Liver (tissue), 8 donors: ENCODE measurements at regions not wholly inside any gene's neighbourhood (a gene's known extent, or its start where the extent isn't known, plus 50 kb on each side); places are given as distances from the start of the nearest gene placed in this dataset.

Experiments
- DNase-seq: peaks from one replicate; pipeline ENCODE4 v3.0.0-alpha.2; 2017; ENCODE audit warnings: low spot score
- H3K27ac ChIP-seq, 2 donors: one replicate each; pipeline ENCODE4 v1.7.0; 2013; ENCODE audit warnings: inconsistent platforms in 2 of 2, low read length in 2 of 2, control low read depth in 1 of 2, low read depth in 1 of 2, mild to moderate bottlenecking in 1 of 2
- H3K27me3 ChIP-seq, 4 donors: one replicate each; pipeline versions ENCODE4 v1.6.1 to v1.7.0; 2013; ENCODE audit warnings: low read length in 3 of 4, inconsistent platforms in 1 of 4, mild to moderate bottlenecking in 1 of 4, moderate library complexity in 1 of 4; ENCODE audit not compliant: control insufficient read depth in 4 of 4, insufficient read depth in 4 of 4
- H3K36me3 ChIP-seq, 4 donors: one replicate each; pipeline versions ENCODE4 v1.6.1 to v1.7.0; 2013; ENCODE audit warnings: low read length in 3 of 4, mild to moderate bottlenecking in 3 of 4, low read depth in 1 of 4, moderate library complexity in 1 of 4; ENCODE audit not compliant: control insufficient read depth in 4 of 4, insufficient read depth in 3 of 4
- H3K4me1 ChIP-seq, 4 donors: one replicate each; pipeline versions ENCODE4 v1.6.1 to v1.7.0; 2013; ENCODE audit warnings: low read length in 3 of 4, mild to moderate bottlenecking in 3 of 4, moderate library complexity in 1 of 4; ENCODE audit not compliant: control insufficient read depth in 4 of 4, insufficient read depth in 4 of 4
- H3K4me3 ChIP-seq, 3 donors: one replicate each; pipeline versions ENCODE4 v1.6.1 to v1.7.0; 2013; ENCODE audit warnings: low read length in 3 of 3, control low read depth in 1 of 3, low read depth in 1 of 3, mild to moderate bottlenecking in 1 of 3
- H3K9ac ChIP-seq, 2 donors: one replicate each; pipeline ENCODE4 v1.7.0; 2013; ENCODE audit warnings: low read length in 2 of 2, mild to moderate bottlenecking in 2 of 2, moderate library complexity in 2 of 2, control low read depth in 1 of 2, low read depth in 1 of 2
- H3K9me3 ChIP-seq, 4 donors: one replicate each; pipeline versions ENCODE4 v1.6.1 to v1.7.0; 2013; ENCODE audit warnings: low read length in 3 of 4; ENCODE audit not compliant: control insufficient read depth in 4 of 4
- EGR1 ChIP-seq, 2 donors: IDR thresholded peaks; 2 replicates each; pipeline ENCODE4 v1.6.1; 2016 to 2018; ENCODE audit warnings: antibody characterized with exemption in 2 of 2, low read depth in 2 of 2
- FOXA1 ChIP-seq: IDR thresholded peaks from 2 replicates; pipeline ENCODE4 v1.6.1; 2016; ENCODE audit warnings: antibody characterized with exemption
- FOXA2 ChIP-seq: IDR thresholded peaks from 2 replicates; pipeline ENCODE4 v1.6.1; 2016; ENCODE audit warnings: antibody characterized with exemption
- GABPA ChIP-seq, 2 donors: IDR thresholded peaks in 1 of 2; conservative IDR thresholded peaks in 1 of 2; 2 replicates each; pipeline ENCODE4 v1.6.1; 2016; ENCODE audit warnings: antibody characterized with exemption in 2 of 2, mild to moderate bottlenecking in 1 of 2, moderate library complexity in 1 of 2
- HNF4A ChIP-seq, 2 donors: conservative IDR thresholded peaks; 2 replicates each; pipeline ENCODE4 v1.6.1; 2016; ENCODE audit warnings: antibody characterized with exemption in 2 of 2, mild to moderate bottlenecking in 2 of 2
- HNF4G ChIP-seq: IDR thresholded peaks from 2 replicates; pipeline ENCODE4 v1.6.1; 2016; ENCODE audit warnings: antibody characterized with exemption
- JUND ChIP-seq, 2 donors: IDR thresholded peaks; 2 replicates each; pipeline ENCODE4 v1.6.1; 2016; ENCODE audit warnings: antibody characterized with exemption in 2 of 2
- NR2F2 ChIP-seq: IDR thresholded peaks from 2 replicates; pipeline ENCODE4 v1.6.1; 2016; ENCODE audit warnings: antibody characterized with exemption
- RAD21 ChIP-seq, 2 donors: IDR thresholded peaks; 2 replicates each; pipeline ENCODE4 v1.6.1; 2016; ENCODE audit warnings: antibody characterized with exemption in 2 of 2, mild to moderate bottlenecking in 2 of 2
- RXRA ChIP-seq, 2 donors: IDR thresholded peaks; 2 replicates each; pipeline ENCODE4 v1.6.1; 2017 to 2018; ENCODE audit warnings: antibody characterized with exemption in 2 of 2, mild to moderate bottlenecking in 1 of 2
- SP1 ChIP-seq: IDR thresholded peaks from 2 replicates; pipeline ENCODE4 v1.6.1; 2018; ENCODE audit warnings: antibody characterized with exemption, mild to moderate bottlenecking
- YY1 ChIP-seq: IDR thresholded peaks from 2 replicates; pipeline ENCODE4 v1.6.1; 2016; ENCODE audit warnings: antibody characterized with exemption, mild to moderate bottlenecking
- WGBS: extraction: QIAGEN DNeasy Blood & Tissue Kit; methylation state at CpG from one replicate; pipeline ENCODE4 v1.1.7; 2013; 5-methylcytosine and 5-hydroxymethylcytosine counted together
- TF ChIP-seq, protein P1 (sequence below): IDR thresholded peaks from 2 replicates; pipeline ENCODE4 v1.6.1; 2016; ENCODE audit warnings: antibody characterized with exemption, mild to moderate bottlenecking
- TF ChIP-seq, protein P2 (sequence below): IDR thresholded peaks from 2 replicates; pipeline ENCODE4 v1.6.1; 2016; ENCODE audit warnings: antibody characterized with exemption
- TF ChIP-seq, protein P3 (sequence below): fragments of 150-350 bp; IDR thresholded peaks from 2 replicates; pipeline ENCODE4 v1.5.1; 2017; ENCODE audit warnings: improper control_type of control experiment, low read depth, low read length; ENCODE audit not compliant: missing input control
- TF ChIP-seq, protein P4 (sequence below): IDR thresholded peaks from 2 replicates; pipeline ENCODE4 v1.6.1; 2016; ENCODE audit warnings: antibody characterized with exemption
- TF ChIP-seq, protein P5 (sequence below): IDR thresholded peaks from 2 replicates; pipeline ENCODE4 v1.6.1; 2016; ENCODE audit warnings: antibody characterized with exemption
- donor health status: healthy.
- donor health status: healthy.
- donor health status: healthy.
- donor health status: healthy.
- donor health status: healthy.

DNA sequence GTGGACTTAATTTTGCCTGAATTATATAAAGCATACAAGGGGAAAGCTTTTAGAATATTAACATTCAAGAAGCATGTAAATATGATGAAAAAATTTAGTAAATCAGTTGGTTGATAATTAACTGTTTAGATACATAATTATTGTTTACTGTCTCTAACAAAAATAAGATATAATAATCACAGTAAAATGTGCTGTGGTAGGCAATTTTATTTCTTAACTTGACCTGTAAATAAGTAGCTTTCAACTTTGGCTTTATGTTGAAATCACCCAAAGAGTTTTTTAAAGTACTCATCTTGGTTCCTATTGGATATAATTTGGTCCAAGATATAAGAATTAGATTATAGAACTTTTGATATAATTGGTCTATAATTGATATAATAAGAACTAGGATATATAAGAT, 1374.5 kb downstream of the NSUN3 start:
- Histone ChIP-seq H3K9me3 (no peaks in the 10 kb centered on the region), H3K4me3 (no peak overlapping the region), H3K27ac (no peak overlapping the region), H3K36me3 (no peaks in the 10 kb centered on the region), H3K9ac (no peak overlapping the region), H3K4me1 (no peaks in the 10 kb centered on the region), H3K27me3 (no peaks in the 10 kb centered on the region)
- TF ChIP-seq, protein P1, sequence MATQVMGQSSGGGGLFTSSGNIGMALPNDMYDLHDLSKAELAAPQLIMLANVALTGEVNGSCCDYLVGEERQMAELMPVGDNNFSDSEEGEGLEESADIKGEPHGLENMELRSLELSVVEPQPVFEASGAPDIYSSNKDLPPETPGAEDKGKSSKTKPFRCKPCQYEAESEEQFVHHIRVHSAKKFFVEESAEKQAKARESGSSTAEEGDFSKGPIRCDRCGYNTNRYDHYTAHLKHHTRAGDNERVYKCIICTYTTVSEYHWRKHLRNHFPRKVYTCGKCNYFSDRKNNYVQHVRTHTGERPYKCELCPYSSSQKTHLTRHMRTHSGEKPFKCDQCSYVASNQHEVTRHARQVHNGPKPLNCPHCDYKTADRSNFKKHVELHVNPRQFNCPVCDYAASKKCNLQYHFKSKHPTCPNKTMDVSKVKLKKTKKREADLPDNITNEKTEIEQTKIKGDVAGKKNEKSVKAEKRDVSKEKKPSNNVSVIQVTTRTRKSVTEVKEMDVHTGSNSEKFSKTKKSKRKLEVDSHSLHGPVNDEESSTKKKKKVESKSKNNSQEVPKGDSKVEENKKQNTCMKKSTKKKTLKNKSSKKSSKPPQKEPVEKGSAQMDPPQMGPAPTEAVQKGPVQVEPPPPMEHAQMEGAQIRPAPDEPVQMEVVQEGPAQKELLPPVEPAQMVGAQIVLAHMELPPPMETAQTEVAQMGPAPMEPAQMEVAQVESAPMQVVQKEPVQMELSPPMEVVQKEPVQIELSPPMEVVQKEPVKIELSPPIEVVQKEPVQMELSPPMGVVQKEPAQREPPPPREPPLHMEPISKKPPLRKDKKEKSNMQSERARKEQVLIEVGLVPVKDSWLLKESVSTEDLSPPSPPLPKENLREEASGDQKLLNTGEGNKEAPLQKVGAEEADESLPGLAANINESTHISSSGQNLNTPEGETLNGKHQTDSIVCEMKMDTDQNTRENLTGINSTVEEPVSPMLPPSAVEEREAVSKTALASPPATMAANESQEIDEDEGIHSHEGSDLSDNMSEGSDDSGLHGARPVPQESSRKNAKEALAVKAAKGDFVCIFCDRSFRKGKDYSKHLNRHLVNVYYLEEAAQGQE: no peak
- TF ChIP-seq EGR1 (IDR thresholded peaks at IDR 0.05; ENCODE audit: low read depth in 2 of 2): no peak
- DNase-seq: no peak

DNA sequence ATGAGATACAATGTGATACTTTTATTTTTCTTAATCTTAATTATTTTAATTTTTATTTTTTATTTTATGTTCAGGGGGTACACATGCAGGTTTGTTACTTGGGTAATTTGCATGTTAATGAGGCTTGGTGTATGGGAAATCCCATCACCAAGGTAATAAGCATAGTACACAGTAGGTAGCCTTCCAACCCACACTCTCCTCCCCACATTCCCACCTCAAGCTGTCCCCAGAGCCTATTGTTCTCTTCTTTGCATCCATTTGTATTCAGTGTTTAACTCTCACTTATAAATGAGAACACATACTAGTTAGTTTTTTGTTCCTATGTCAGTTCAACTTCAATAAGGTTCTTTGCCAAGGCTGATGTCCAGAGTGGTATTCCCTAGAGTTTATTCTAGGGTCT, 1375.4 kb downstream of the NSUN3 start:
- Histone ChIP-seq H3K4me3 (no peak overlapping the region), H3K9ac (no peak overlapping the region), H3K36me3 (no peaks in the 10 kb centered on the region), H3K27ac (no peak overlapping the region), H3K9me3 (no peaks in the 10 kb centered on the region), H3K27me3 (no peaks in the 10 kb centered on the region), H3K4me1 (no peaks in the 10 kb centered on the region)
- TF ChIP-seq FOXA2 (no peak), EGR1 (IDR thresholded peaks at IDR 0.05; ENCODE audit: low read depth in 2 of 2) (no peak), GABPA (IDR thresholded peaks at IDR 0.05 in 1 of 2, conservative IDR thresholded peaks at IDR 0.05 in 1 of 2) (no peak), RAD21 (IDR thresholded peaks at IDR 0.05) (no peak), HNF4A (conservative IDR thresholded peaks at IDR 0.05) (no peak), FOXA1 (no peak), HNF4G (no peak), JUND (IDR thresholded peaks at IDR 0.05) (no peak)
- TF ChIP-seq, protein P2, sequence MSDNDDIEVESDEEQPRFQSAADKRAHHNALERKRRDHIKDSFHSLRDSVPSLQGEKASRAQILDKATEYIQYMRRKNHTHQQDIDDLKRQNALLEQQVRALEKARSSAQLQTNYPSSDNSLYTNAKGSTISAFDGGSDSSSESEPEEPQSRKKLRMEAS: no peak
- TF ChIP-seq, protein P3, sequence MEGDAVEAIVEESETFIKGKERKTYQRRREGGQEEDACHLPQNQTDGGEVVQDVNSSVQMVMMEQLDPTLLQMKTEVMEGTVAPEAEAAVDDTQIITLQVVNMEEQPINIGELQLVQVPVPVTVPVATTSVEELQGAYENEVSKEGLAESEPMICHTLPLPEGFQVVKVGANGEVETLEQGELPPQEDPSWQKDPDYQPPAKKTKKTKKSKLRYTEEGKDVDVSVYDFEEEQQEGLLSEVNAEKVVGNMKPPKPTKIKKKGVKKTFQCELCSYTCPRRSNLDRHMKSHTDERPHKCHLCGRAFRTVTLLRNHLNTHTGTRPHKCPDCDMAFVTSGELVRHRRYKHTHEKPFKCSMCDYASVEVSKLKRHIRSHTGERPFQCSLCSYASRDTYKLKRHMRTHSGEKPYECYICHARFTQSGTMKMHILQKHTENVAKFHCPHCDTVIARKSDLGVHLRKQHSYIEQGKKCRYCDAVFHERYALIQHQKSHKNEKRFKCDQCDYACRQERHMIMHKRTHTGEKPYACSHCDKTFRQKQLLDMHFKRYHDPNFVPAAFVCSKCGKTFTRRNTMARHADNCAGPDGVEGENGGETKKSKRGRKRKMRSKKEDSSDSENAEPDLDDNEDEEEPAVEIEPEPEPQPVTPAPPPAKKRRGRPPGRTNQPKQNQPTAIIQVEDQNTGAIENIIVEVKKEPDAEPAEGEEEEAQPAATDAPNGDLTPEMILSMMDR: no peak
- DNase-seq: no peak

DNA sequence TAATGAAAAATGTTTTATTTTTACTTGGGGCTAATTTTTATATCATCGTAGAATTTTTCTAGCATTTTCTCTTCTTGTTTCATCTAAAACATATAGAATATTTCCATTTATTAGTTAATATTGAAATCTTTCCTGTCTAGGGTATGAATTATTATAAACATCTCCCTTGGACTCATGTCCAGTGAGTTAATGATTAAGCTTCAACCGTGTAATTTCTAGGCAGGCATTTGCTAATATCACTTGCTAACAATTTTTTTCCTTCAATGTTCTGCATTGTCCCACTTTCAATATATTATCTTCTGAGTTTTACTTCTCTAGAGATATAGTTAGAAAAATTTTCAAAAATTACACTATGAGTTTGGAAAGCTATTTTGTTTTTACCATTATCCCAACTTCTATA, 1371.6 kb upstream of the EPHA6 start:
- Histone ChIP-seq H3K4me1 (no peaks in the 10 kb centered on the region), H3K27me3 (no peaks in the 10 kb centered on the region), H3K36me3 (no peaks in the 10 kb centered on the region), H3K4me3 (no peak overlapping the region), H3K9me3 (no peaks in the 10 kb centered on the region), H3K9ac (no peak overlapping the region), H3K27ac (no peak overlapping the region)
- DNase-seq: no peak
- WGBS: 66% methylated on average over 2 of the region's 2 CpGs
- TF ChIP-seq RXRA (IDR thresholded peaks at IDR 0.05) (no peak), HNF4A (conservative IDR thresholded peaks at IDR 0.05) (no peak), HNF4G (no peak), SP1 (no peak), EGR1 (IDR thresholded peaks at IDR 0.05; ENCODE audit: low read depth in 2 of 2) (no peak), FOXA1 (no peak), GABPA (IDR thresholded peaks at IDR 0.05 in 1 of 2, conservative IDR thresholded peaks at IDR 0.05 in 1 of 2) (no peak), YY1 (no peak), JUND (IDR thresholded peaks at IDR 0.05) (no peak), RAD21 (IDR thresholded peaks at IDR 0.05) (no peak), NR2F2 (no peak)
- TF ChIP-seq, protein P4, sequence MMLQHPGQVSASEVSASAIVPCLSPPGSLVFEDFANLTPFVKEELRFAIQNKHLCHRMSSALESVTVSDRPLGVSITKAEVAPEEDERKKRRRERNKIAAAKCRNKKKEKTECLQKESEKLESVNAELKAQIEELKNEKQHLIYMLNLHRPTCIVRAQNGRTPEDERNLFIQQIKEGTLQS: no peak
- TF ChIP-seq, protein P5, sequence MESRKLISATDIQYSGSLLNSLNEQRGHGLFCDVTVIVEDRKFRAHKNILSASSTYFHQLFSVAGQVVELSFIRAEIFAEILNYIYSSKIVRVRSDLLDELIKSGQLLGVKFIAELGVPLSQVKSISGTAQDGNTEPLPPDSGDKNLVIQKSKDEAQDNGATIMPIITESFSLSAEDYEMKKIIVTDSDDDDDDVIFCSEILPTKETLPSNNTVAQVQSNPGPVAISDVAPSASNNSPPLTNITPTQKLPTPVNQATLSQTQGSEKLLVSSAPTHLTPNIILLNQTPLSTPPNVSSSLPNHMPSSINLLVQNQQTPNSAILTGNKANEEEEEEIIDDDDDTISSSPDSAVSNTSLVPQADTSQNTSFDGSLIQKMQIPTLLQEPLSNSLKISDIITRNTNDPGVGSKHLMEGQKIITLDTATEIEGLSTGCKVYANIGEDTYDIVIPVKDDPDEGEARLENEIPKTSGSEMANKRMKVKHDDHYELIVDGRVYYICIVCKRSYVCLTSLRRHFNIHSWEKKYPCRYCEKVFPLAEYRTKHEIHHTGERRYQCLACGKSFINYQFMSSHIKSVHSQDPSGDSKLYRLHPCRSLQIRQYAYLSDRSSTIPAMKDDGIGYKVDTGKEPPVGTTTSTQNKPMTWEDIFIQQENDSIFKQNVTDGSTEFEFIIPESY: no peak
- TF ChIP-seq, protein P1: no peak
